Nephron progenitor cell (in vitro differentiated cells): ENCODE measurements at regions not wholly inside any gene's neighbourhood (a gene's known extent, or its start where the extent isn't known, plus 50 kb on each side); places are given as distances from the start of the nearest gene placed in this dataset.
"Not testable (repeated sequence)": the region's sequence is repeated elsewhere in the genome, so short reads cannot be mapped to it uniquely, and the experiment has no call there.

ENCODE experiments used
- DNase-seq: peaks from one replicate; pipeline ENCODE4 v3.0.0; 2021
- H3K27ac Mint-ChIP-seq: 2 replicates; pipeline ENCODE4 v1.8.0; 2021; ENCODE audit warnings: mild to moderate bottlenecking, moderate library complexity, mixed read lengths
- H3K27me3 Mint-ChIP-seq: 2 replicates; pipeline ENCODE4 v1.8.0; 2021; ENCODE audit warnings: mild to moderate bottlenecking, low read depth, mixed read lengths; ENCODE audit not compliant: poor library complexity
- H3K36me3 Mint-ChIP-seq: 2 replicates; pipeline ENCODE4 v1.8.0; 2021; ENCODE audit warnings: low read depth, mixed read lengths
- H3K4me1 Mint-ChIP-seq: 2 replicates; pipeline ENCODE4 v1.8.0; 2021; ENCODE audit warnings: mixed read lengths
- H3K4me3 Mint-ChIP-seq: 2 replicates; pipeline ENCODE4 v1.8.0; 2021; ENCODE audit warnings: mild to moderate bottlenecking, moderate library complexity, mixed read lengths
- H3K9me3 Mint-ChIP-seq: 2 replicates; pipeline ENCODE4 v1.8.0; 2021; ENCODE audit warnings: mild to moderate bottlenecking, moderate library complexity, mixed read lengths
- TF ChIP-seq, protein P1 (sequence below): fragments of 200-600 bp; sonication (generic); IDR thresholded peaks from 2 replicates; pipeline ENCODE4 v1.5.0; 2021; ENCODE audit warnings: antibody characterized with exemption

DNA sequence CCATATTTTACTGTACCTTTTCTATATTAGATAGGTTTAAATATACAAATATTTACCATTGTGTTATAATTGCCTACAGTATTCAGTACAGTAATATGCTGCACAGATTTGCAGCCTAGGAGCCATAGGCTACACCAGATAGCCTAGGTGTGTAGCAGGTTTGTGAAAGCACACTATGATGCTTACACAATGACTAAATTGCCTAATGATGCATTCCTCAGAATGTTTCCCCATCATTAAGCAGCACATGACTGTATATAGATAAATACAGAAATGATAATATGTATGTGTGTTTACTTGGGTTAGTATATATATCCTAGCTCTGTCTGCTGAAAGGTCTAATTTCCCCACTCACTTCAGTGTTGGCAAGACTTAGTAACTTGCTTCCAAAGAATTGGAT, 65.8 kb downstream of the MYL3 start:
- H3K36me3 Mint-ChIP-seq: no peaks in the 10 kb centered on the region
- H3K27me3 Mint-ChIP-seq: peaks cover 27% of the 10 kb centered on the region
- H3K4me3 Mint-ChIP-seq: no peak overlapping the region
- TF ChIP-seq, protein P1, sequence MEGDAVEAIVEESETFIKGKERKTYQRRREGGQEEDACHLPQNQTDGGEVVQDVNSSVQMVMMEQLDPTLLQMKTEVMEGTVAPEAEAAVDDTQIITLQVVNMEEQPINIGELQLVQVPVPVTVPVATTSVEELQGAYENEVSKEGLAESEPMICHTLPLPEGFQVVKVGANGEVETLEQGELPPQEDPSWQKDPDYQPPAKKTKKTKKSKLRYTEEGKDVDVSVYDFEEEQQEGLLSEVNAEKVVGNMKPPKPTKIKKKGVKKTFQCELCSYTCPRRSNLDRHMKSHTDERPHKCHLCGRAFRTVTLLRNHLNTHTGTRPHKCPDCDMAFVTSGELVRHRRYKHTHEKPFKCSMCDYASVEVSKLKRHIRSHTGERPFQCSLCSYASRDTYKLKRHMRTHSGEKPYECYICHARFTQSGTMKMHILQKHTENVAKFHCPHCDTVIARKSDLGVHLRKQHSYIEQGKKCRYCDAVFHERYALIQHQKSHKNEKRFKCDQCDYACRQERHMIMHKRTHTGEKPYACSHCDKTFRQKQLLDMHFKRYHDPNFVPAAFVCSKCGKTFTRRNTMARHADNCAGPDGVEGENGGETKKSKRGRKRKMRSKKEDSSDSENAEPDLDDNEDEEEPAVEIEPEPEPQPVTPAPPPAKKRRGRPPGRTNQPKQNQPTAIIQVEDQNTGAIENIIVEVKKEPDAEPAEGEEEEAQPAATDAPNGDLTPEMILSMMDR: no peak
- H3K9me3 Mint-ChIP-seq: peaks cover 41% of the 10 kb centered on the region
- no peaks in the 10 kb centered on the region for H3K4me1 Mint-ChIP-seq
- no peak for DNase-seq
- no peak overlapping the region for H3K27ac Mint-ChIP-seq

DNA sequence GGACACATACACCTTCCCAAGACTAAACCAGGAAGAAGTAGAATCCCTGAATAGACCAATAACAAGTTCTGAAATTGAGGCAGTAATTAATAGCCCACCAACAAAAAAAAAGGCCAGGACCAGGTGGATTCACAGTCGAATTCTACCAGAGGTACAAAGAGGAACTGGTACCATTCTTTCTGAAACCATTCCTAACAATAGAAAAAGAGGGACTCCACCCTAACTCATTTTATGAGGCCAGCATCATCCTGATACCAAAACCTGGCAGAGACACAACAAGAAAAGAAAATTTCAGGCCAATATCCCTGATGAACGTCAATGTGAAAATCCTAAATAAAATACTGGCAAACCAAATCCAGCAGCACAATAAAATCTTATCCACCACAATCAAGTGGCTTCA, 69.9 kb downstream of the MYL3 start:
- not testable (repeated sequence) for H3K27me3 Mint-ChIP-seq

DNA sequence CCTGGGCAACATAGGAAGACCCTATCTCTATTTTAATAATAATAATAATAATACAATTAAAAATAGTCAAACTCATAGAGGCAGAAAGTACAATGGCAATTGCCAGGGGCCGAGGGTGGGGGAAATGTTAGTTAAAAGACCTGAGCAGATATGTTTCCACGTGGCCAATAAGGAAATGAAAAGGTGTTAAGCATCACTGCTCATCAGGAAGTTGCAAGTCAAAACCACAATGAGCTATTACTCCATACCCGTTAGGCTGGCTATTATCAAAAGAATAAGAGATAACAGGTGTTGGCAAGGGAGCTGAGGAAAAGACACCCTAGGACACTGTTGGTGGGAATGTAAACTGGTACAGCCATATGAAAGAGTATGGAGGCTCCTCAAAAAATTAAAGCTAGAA, 60.4 kb upstream of the PRSS50 start:
- no peaks in the 10 kb centered on the region for H3K36me3 Mint-ChIP-seq
- no peak for DNase-seq
- H3K4me3 Mint-ChIP-seq: no peak overlapping the region
- H3K27me3 Mint-ChIP-seq: peaks cover 4% of the 10 kb centered on the region
- peaks cover 50% of the 10 kb centered on the region for H3K9me3 Mint-ChIP-seq
- H3K4me1 Mint-ChIP-seq: no peaks in the 10 kb centered on the region
- TF ChIP-seq, protein P1: no peak
- H3K27ac Mint-ChIP-seq: no peak overlapping the region

More for the DNA sequence above, 69.9 kb downstream of the MYL3 start:
- H3K9me3 Mint-ChIP-seq: peaks cover 51% of the 10 kb centered on the region
- not testable (repeated sequence) for H3K27ac Mint-ChIP-seq, H3K36me3 Mint-ChIP-seq, H3K4me1 Mint-ChIP-seq, H3K4me3 Mint-ChIP-seq, DNase-seq

DNA sequence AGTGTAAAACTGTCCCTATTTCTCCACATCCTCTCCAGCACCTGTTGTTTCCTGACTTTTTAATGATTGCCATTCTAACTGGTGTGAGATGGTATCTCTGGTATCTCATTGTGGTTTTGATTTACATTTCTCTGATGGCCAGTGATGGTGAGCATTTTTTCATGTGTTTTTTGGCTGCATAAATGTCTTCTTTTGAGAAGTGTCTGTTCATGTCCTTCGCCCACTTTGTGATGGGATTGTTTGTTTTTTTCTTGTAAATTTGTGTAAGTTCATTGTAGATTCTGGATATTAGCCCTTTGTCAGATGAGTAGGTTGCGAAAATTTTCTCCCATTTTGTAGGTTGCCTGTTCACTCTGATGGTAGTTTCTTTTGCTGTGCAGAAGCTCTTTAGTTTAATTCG, 54.8 kb upstream of the PRSS50 start:
- H3K4me1 Mint-ChIP-seq, H3K4me3 Mint-ChIP-seq, H3K27me3 Mint-ChIP-seq, DNase-seq, H3K36me3 Mint-ChIP-seq, H3K27ac Mint-ChIP-seq: not testable (repeated sequence)
- H3K9me3 Mint-ChIP-seq: peaks cover 70% of the 10 kb centered on the region

DNA sequence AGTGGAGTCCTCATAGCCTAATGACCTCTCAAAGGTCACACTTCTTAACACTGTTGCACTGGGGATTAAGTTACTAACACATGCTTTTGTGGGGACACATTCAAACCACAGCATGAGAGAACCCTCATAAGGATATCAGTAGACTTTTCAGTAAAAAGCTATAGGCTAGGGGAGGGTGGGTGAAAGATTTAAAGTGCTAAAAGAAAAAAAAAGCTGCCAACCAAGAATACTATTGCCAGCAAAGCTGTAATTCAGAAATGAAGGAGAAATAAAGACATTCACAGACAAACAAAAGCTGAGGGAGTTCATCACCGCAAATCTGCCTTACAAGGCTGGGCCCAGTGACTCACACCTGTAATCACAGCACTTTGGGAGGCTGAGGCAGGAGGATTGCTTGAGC, 50.4 kb upstream of the PRSS50 start:
- no peaks in the 10 kb centered on the region for H3K4me1 Mint-ChIP-seq

More for the DNA sequence above, 50.4 kb upstream of the PRSS50 start:
- Mint-ChIP-seq H3K9me3 (peaks cover 88% of the 10 kb centered on the region), H3K27me3 (no peaks in the 10 kb centered on the region), H3K27ac (no peak overlapping the region), H3K4me3 (no peak overlapping the region), H3K36me3 (peaks cover 19% of the 10 kb centered on the region)
- TF ChIP-seq, protein P1: no peak
- DNase-seq: no peak
